Activated CD8-positive, alpha-beta memory T cell treated with anti-CD3 and anti-CD28 coated beads for 48 hours (primary cell): ENCODE measurements at regions not wholly inside any gene's neighbourhood (a gene's known extent, or its start where the extent isn't known, plus 50 kb on each side); places are given as distances from the start of the nearest gene placed in this dataset.
"Not testable (repeated sequence)": the region's sequence is repeated elsewhere in the genome, so short reads cannot be mapped to it uniquely, and the experiment has no call there.

Source experiments
- DNase-seq, 3 experiments: peaks; one replicate each; pipeline ENCODE4 v3.0.0-alpha.2; 2020; ENCODE audit warnings: low read depth in 2 of 3, low spot score in 2 of 3

- DNase-seq: no peak
Measured at GRCh38 chr2:75925331-75926024, 214.8 kb upstream of the GCFC2 start.

- DNase-seq: no peak
Measured at GRCh38 chr2:75922191-75922590, 211.5 kb upstream of the GCFC2 start.

GRCh38 chr2:75920859-75921551 lies 210.3 kb upstream of the GCFC2 start:
- DNase-seq: no peak

GRCh38 chr2:75915851-75916634 lies 205.3 kb upstream of the GCFC2 start:
- no peak for DNase-seq

- no peak for DNase-seq
Measured at GRCh38 chr2:75896779-75897366, 186.2 kb upstream of the GCFC2 start.

- DNase-seq: no peak
Measured at GRCh38 chr2:75894170-75894569, 183.5 kb upstream of the GCFC2 start.

GRCh38 chr2:75892490-75892889 lies 181.8 kb upstream of the GCFC2 start:
- no peak for DNase-seq

- DNase-seq: no peak
Measured at GRCh38 chr2:75882530-75882929, 171.8 kb upstream of the GCFC2 start.

GRCh38 chr2:75875606-75876005 lies 164.9 kb upstream of the GCFC2 start:
- not testable (repeated sequence) for DNase-seq

- DNase-seq: not testable (repeated sequence)
Measured at GRCh38 chr2:75871762-75872614, 161.3 kb upstream of the GCFC2 start.

- DNase-seq: no peak
Measured at GRCh38 chr2:75870651-75871137, 160.0 kb upstream of the GCFC2 start.

- DNase-seq: no peak
Measured at GRCh38 chr2:75870133-75870532, 159.4 kb upstream of the GCFC2 start.

GRCh38 chr2:75865702-75866101 lies 155.0 kb upstream of the GCFC2 start:
- no peak for DNase-seq

GRCh38 chr2:75865083-75865482 lies 154.4 kb upstream of the GCFC2 start:
- DNase-seq: no peak

GRCh38 chr2:75862547-75862946 lies 151.8 kb upstream of the GCFC2 start:
- DNase-seq: no peak

- DNase-seq: no peak
Measured at GRCh38 chr2:75853436-75853835, 142.7 kb upstream of the GCFC2 start.

- DNase-seq: no peak
Measured at GRCh38 chr2:75852639-75853038, 141.9 kb upstream of the GCFC2 start.

- no peak for DNase-seq
Measured at GRCh38 chr2:75846683-75847190, 136.0 kb upstream of the GCFC2 start.

- DNase-seq: no peak
Measured at GRCh38 chr2:75844651-75845050, 133.9 kb upstream of the GCFC2 start.

GRCh38 chr2:75834588-75834987 lies 123.9 kb upstream of the GCFC2 start:
- DNase-seq: not testable (repeated sequence)
